Astrocyte of the spinal cord (primary cell): ENCODE measurements at regions not wholly inside any gene's neighbourhood (a gene's known extent, or its start where the extent isn't known, plus 50 kb on each side); places are given as distances from the start of the nearest gene placed in this dataset.
"Not testable (repeated sequence)": the region's sequence is repeated elsewhere in the genome, so short reads cannot be mapped to it uniquely, and the experiment has no call there.

Source experiments
- DNase-seq: peaks from one replicate; pipeline ENCODE4 v3.0.0; 2011; ENCODE audit warnings: low read depth, low spot score
- H3K4me3 ChIP-seq: 2 replicates; pipeline ENCODE4 v1.5.1; 2011; ENCODE audit warnings: low read depth, mild to moderate bottlenecking, low read length, moderate library complexity
- CTCF ChIP-seq: IDR thresholded peaks from 2 replicates; pipeline ENCODE4 v1.5.1; 2012; ENCODE audit warnings: low read depth, mild to moderate bottlenecking, low read length, inconsistent platforms
- in situ Hi-C: cut with HindIII; loops from 2 replicates; pipeline ENCODE4 v1.10.0; 2017; ENCODE audit warnings: low sequenced_read_pairs

- no peak overlapping the region for H3K4me3 ChIP-seq
- DNase-seq: no peak
- no peak for TF ChIP-seq CTCF
- in situ Hi-C loops: no loop called here
These were observed 226.2 kb downstream of the ZNF326 start for GRCh38 chr1:90220941-90221693.

DNA sequence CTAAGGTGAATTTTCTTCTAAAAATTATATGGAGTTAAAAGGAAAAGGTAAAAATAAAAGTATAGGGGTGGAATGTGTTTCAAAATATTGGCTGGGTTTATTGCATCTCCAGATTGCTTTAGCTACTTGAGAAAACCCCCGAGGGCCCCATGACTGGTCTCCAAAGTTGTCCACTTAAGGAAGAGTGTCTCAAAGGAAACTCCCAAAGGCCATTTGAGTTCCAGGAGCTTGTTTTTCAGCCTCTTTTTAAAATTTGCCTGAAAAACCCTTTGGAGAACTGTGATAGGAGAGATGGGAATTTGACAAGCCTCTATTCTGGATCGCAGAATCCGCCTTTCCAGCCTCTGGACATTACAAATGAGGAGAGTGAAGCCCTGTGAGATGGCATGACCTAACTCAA is 225.6 kb downstream of the ZNF326 start:
- in situ Hi-C loops: no loop called here
- no peak overlapping the region for H3K4me3 ChIP-seq
- DNase-seq: no peak
- TF ChIP-seq CTCF: no peak

DNA sequence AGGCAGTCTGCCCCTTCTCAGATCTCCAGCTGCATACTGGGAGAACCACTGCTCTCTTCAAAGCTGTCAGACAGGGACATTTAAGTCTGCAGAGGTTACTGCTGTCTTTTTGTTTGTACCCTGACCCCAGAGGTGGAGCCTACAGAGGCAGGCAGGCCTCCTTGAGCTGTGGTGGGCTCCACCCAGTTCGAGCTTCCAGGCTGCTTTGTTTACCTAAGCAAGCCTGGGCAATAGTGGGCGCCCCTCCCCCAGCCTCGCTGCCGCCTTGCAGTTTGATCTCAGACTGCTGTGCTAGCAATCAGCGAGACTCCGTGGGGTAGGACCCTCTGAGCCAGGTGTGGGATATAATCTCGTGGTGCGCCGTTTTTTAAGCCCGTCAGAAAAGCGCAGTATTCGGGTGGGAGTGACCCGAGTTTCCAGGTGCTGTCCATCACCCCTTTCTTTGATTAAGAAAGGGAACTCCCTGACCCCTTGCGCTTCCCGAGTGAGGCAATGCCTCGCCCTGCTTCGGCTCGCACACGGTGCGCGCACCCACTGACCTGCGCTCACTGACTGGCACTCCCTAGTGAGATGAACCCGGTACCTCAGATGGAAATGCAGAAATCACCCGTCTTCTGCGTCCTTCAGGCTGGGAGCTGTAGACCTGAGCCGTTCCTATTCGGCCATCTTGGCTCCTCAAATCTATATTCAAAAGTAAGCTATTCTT is 224.4 kb downstream of the ZNF326 start:
- DNase-seq, in situ Hi-C loops, H3K4me3 ChIP-seq: not testable (repeated sequence)

- in situ Hi-C loops: no loop called here
- no peak for TF ChIP-seq CTCF
- DNase-seq: no peak
- no peak overlapping the region for H3K4me3 ChIP-seq
These were observed 216.0 kb downstream of the ZNF326 start for GRCh38 chr1:90210633-90211491.

DNA sequence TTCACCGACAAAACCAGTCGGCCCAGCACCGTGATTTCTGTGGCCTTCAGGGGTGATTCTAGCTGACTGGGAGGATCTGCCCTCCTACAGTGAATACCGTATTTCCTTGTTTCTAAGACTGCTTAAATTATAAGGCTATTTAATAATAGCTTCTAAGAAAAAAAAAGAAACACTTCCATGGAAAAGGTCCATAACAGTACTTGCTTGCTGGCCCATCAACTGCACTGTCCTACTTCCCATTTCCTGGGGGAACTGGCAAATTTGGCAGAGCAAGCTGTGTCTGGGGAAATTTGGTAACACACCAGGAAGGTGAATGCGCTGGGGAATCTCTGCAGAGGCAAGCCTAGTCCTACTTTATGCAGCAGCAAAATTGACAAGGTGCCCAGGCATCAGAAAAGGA is 214.0 kb downstream of the ZNF326 start:
- in situ Hi-C loops: no loop called here
- no peak overlapping the region for H3K4me3 ChIP-seq
- TF ChIP-seq CTCF: no peak
- DNase-seq: no peak

DNA sequence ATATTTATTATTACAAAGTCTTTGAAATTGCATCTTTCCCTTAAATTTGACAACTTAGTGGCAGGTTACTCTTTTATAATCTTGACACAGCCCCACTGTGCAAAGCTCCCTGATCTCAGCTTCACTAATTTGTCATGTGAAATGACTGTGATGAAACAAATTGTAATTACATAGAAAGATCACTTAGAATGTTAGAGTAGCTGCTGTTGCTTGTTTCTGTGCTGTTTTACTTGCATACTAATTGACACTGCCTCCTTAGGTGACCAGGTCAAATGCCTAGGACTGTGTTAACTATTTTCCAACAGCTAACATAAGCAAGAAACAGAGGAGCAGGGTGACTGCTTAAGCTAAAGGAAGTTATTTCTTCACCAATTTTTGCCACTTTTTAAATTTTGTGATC is 211.3 kb downstream of the ZNF326 start:
- no peak for TF ChIP-seq CTCF
- no peak overlapping the region for H3K4me3 ChIP-seq
- DNase-seq: no peak
- in situ Hi-C loops: no loop called here
